Keratinocyte (primary cell): ENCODE measurements at regions not wholly inside any gene's neighbourhood (a gene's known extent, or its start where the extent isn't known, plus 50 kb on each side); places are given as distances from the start of the nearest gene placed in this dataset.

ENCODE experiments used
- DNase-seq: peaks from one replicate; pipeline ENCODE4 v3.0.0-alpha.2; 2011; ENCODE audit warnings: low read depth, missing footprints, low spot score
- FAIRE-seq: peaks from 2 replicates; lab custom pipeline; 2011; peaks lifted over from hg19 to GRCh38; lab: Jason Lieb, UNC
- H2AFZ ChIP-seq: 2 replicates; pipeline ENCODE4 v1.6.0; 2012; ENCODE audit warnings: low read length, control low read depth, inconsistent platforms; ENCODE audit not compliant: control insufficient read depth
- H3K27ac ChIP-seq: 2 replicates; pipeline ENCODE4 v1.5.1; 2011; ENCODE audit warnings: low read length; ENCODE audit not compliant: control insufficient read depth, insufficient read depth
- H3K27me3 ChIP-seq: 3 replicates; pipeline ENCODE4 v1.6.0; 2011; ENCODE audit warnings: low read length; ENCODE audit not compliant: control insufficient read depth, insufficient read depth; ENCODE audit errors: extremely low read depth
- H3K36me3 ChIP-seq, 2 experiments: 2 replicates in 1 of 2; 3 replicates in 1 of 2; pipeline ENCODE4 v1.5.1; 2011; ENCODE audit warnings: low read length in 2 of 2, mild to moderate bottlenecking in 1 of 2; ENCODE audit not compliant: control insufficient read depth in 2 of 2, insufficient read depth in 2 of 2; ENCODE audit errors: extremely low read depth in 1 of 2
- H3K4me1 ChIP-seq: 3 replicates; pipeline ENCODE4 v1.5.1; 2011; ENCODE audit warnings: low read length; ENCODE audit not compliant: control insufficient read depth, insufficient read depth; ENCODE audit errors: extremely low read depth
- H3K4me2 ChIP-seq: 3 replicates; pipeline ENCODE4 v1.6.0; 2011; ENCODE audit warnings: low read depth, low read length; ENCODE audit not compliant: control insufficient read depth, insufficient read depth; ENCODE audit errors: extremely low read depth
- H3K4me3 ChIP-seq, 3 experiments: fragments of 200-600 bp in 1 of 3; sonication (generic) in 1 of 3; 2 replicates in 2 of 3; 3 replicates in 1 of 3; pipeline ENCODE4 v1.5.1; 2011 to 2016; ENCODE audit warnings: low read length in 3 of 3, mild to moderate bottlenecking in 3 of 3, control low read depth in 2 of 3, inconsistent platforms in 1 of 3, low read depth in 1 of 3, mixed read lengths in 1 of 3, mixed run types in 1 of 3, moderate library complexity in 1 of 3; ENCODE audit not compliant: control insufficient read depth in 2 of 3, insufficient read depth in 2 of 3; ENCODE audit errors: extremely low read depth in 1 of 3
- H3K79me2 ChIP-seq: 2 replicates; pipeline ENCODE4 v1.6.0; 2012; ENCODE audit warnings: low read length; ENCODE audit not compliant: control insufficient read depth, insufficient read depth
- H3K9ac ChIP-seq: 3 replicates; pipeline ENCODE4 v1.6.0; 2011; ENCODE audit warnings: low read length; ENCODE audit not compliant: control insufficient read depth, insufficient read depth; ENCODE audit errors: extremely low read depth
- H3K9me1 ChIP-seq: 3 replicates; pipeline ENCODE4 v1.6.0; 2011; ENCODE audit warnings: low read length; ENCODE audit not compliant: control insufficient read depth, insufficient read depth; ENCODE audit errors: extremely low read depth
- H3K9me3 ChIP-seq: 2 replicates; pipeline ENCODE4 v1.5.1; 2012; ENCODE audit warnings: low read depth, low read length; ENCODE audit not compliant: control insufficient read depth
- H4K20me1 ChIP-seq: 3 replicates; pipeline ENCODE4 v1.6.0; 2011; ENCODE audit warnings: low read length; ENCODE audit not compliant: control insufficient read depth, insufficient read depth; ENCODE audit errors: extremely low read depth
- EZH2 ChIP-seq: IDR thresholded peaks from one replicate; pipeline ENCODE4 v1.6.1; 2012; ENCODE audit warnings: inconsistent platforms, mild to moderate bottlenecking, low read length, moderate library complexity
- dilution Hi-C: fragments of 300-500 bp; cut with MboI; formaldehyde crosslinking; loops from one replicate; pipeline ENCODE4 v1.7.0; 2020; ENCODE audit warnings: low sequenced_read_pairs; ENCODE audit not compliant: extremely low pct_ligation_motif_present
- TF ChIP-seq, protein P1 (sequence below), 3 experiments: IDR thresholded peaks in 1 of 3; conservative IDR thresholded peaks in 1 of 3; optimal IDR thresholded peaks in 1 of 3; 2 replicates in 2 of 3; 3 replicates in 1 of 3; pipeline versions ENCODE3 to v1.5.1; 2011; ENCODE audit warnings: low read length in 3 of 3, mild to moderate bottlenecking in 3 of 3, moderate library complexity in 2 of 3, control low read depth in 1 of 3, inconsistent platforms in 1 of 3; ENCODE audit not compliant: insufficient read depth in 2 of 3; ENCODE audit errors: extremely low read depth in 1 of 3

DNA sequence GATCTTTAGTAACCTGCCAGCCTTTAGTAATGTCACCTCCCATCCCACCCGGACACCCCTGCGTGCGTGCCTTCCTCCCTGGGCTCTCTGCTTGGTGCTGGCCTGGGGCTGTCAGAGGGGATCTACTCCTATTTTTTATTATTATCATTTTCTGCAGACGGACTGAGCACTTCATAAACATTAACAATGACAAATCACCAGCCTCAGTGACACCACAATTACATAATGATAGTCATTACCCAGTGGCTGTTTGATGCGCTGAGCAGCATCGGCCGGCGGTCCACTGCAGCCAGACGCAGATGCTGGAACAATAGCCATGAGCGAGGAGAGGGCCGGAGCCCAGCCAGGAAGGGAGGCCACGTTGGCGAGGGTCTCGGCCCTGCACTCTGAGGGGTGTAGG is 309.3 kb upstream of the AJAP1 start:
- dilution Hi-C loops: no loop called here
- no peak overlapping the region for H3K4me2 ChIP-seq
- FAIRE-seq: no peak
- peaks cover 7% of the 10 kb centered on the region for H3K9me3 ChIP-seq
- no peaks in the 10 kb centered on the region for H3K36me3 ChIP-seq
- no peaks in the 10 kb centered on the region for H3K27me3 ChIP-seq
- H3K27ac ChIP-seq: no peak overlapping the region
- H4K20me1 ChIP-seq: no peaks in the 10 kb centered on the region
- H3K4me3 ChIP-seq: no peak overlapping the region
- TF ChIP-seq, protein P1, sequence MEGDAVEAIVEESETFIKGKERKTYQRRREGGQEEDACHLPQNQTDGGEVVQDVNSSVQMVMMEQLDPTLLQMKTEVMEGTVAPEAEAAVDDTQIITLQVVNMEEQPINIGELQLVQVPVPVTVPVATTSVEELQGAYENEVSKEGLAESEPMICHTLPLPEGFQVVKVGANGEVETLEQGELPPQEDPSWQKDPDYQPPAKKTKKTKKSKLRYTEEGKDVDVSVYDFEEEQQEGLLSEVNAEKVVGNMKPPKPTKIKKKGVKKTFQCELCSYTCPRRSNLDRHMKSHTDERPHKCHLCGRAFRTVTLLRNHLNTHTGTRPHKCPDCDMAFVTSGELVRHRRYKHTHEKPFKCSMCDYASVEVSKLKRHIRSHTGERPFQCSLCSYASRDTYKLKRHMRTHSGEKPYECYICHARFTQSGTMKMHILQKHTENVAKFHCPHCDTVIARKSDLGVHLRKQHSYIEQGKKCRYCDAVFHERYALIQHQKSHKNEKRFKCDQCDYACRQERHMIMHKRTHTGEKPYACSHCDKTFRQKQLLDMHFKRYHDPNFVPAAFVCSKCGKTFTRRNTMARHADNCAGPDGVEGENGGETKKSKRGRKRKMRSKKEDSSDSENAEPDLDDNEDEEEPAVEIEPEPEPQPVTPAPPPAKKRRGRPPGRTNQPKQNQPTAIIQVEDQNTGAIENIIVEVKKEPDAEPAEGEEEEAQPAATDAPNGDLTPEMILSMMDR (optimal IDR thresholded peaks at IDR 0.05 in 1 of 3, IDR thresholded peaks at IDR 0.05 in 1 of 3, conservative IDR thresholded peaks at IDR 0.05 in 1 of 3; ENCODE audit: extremely low read depth in 1 of 3, insufficient read depth in 2 of 3, low read length in 3 of 3): no peak
- TF ChIP-seq EZH2: no peak
- H3K9ac ChIP-seq: no peak overlapping the region
- DNase-seq: no peak
- H3K9me1 ChIP-seq: no peaks in the 10 kb centered on the region
- H3K79me2 ChIP-seq: no peaks in the 10 kb centered on the region
- no peak overlapping the region for H2AFZ ChIP-seq
- no peaks in the 10 kb centered on the region for H3K4me1 ChIP-seq

DNA sequence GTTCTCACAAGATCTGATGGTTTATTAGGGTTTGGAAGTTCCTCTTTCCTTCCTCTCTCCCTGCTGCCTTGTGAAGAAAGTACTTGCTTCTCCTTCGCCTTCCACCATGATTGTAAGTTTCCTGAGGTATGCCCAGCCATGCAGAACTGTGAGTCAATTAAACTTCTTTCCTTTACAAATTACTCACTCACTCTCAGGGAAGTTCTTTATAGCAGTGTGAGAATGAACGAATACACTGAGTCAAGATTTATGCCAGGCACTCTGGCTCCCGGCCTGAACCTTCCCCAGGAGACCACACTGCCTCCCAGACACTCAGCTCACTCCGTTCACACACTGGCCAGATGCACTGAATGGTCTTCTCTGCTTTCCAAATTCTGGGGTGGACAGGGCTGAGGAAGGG is 308.3 kb upstream of the AJAP1 start:
- H3K27ac ChIP-seq: no peak overlapping the region
- H3K4me2 ChIP-seq: no peak overlapping the region
- no peaks in the 10 kb centered on the region for H3K4me1 ChIP-seq
- no peak overlapping the region for H3K9ac ChIP-seq
- H3K27me3 ChIP-seq: no peaks in the 10 kb centered on the region
- H3K4me3 ChIP-seq: no peak overlapping the region
- dilution Hi-C loops: no loop called here
- H3K36me3 ChIP-seq: no peaks in the 10 kb centered on the region
- FAIRE-seq (no peak), DNase-seq (no peak)
- no peaks in the 10 kb centered on the region for H3K79me2 ChIP-seq
- H4K20me1 ChIP-seq: no peaks in the 10 kb centered on the region
- H3K9me1 ChIP-seq: no peaks in the 10 kb centered on the region
- H2AFZ ChIP-seq: no peak overlapping the region
- no peak for TF ChIP-seq EZH2
- TF ChIP-seq, protein P1 (optimal IDR thresholded peaks at IDR 0.05 in 1 of 3, IDR thresholded peaks at IDR 0.05 in 1 of 3, conservative IDR thresholded peaks at IDR 0.05 in 1 of 3; ENCODE audit: extremely low read depth in 1 of 3, insufficient read depth in 2 of 3, low read length in 3 of 3): no peak
- peaks cover 10% of the 10 kb centered on the region for H3K9me3 ChIP-seq
